Neural crest cell (in vitro differentiated cells): ENCODE measurements at regions not wholly inside any gene's neighbourhood (a gene's known extent, or its start where the extent isn't known, plus 50 kb on each side); places are given as distances from the start of the nearest gene placed in this dataset.
"Not testable (repeated sequence)": the region's sequence is repeated elsewhere in the genome, so short reads cannot be mapped to it uniquely, and the experiment has no call there.

ENCODE experiments used
- DNase-seq: peaks from one replicate; pipeline ENCODE4 v3.0.0; 2021; ENCODE audit warnings: low read depth, mixed read lengths, low spot score
- H3K27ac Mint-ChIP-seq: one replicate; pipeline ENCODE4 v1.8.0; 2021; ENCODE audit warnings: mild to moderate bottlenecking, mixed read lengths; ENCODE audit not compliant: unreplicated experiment
- H3K27me3 Mint-ChIP-seq: 2 replicates; pipeline ENCODE4 v1.8.0; 2021; ENCODE audit warnings: low read depth, mild to moderate bottlenecking, mixed read lengths
- H3K36me3 Mint-ChIP-seq: 2 replicates; pipeline ENCODE4 v1.8.0; 2021; ENCODE audit warnings: low read depth, mild to moderate bottlenecking, mixed read lengths
- H3K4me1 Mint-ChIP-seq: 2 replicates; pipeline ENCODE4 v1.8.0; 2021; ENCODE audit warnings: mixed read lengths
- H3K4me3 Mint-ChIP-seq: one replicate; pipeline ENCODE4 v1.8.0; 2021; ENCODE audit warnings: mild to moderate bottlenecking, mixed read lengths
- H3K9me3 Mint-ChIP-seq: 2 replicates; pipeline ENCODE4 v1.8.0; 2021; ENCODE audit warnings: mixed read lengths
- TF ChIP-seq, protein P1 (sequence below): fragments of 200-600 bp; sonication (generic); conservative IDR thresholded peaks from 2 replicates; pipeline ENCODE4 v1.5.0; 2021; ENCODE audit warnings: antibody characterized with exemption, mild to moderate bottlenecking

- no peaks in the 10 kb centered on the region for H3K4me1 Mint-ChIP-seq
Observed at GRCh38 chr9:85487872-85488271, 253.9 kb downstream of the AGTPBP1 start.

GRCh38 chr9:85484235-85484634 is 257.5 kb downstream of the AGTPBP1 start:
- no peaks in the 10 kb centered on the region for H3K9me3 Mint-ChIP-seq
- no peak overlapping the region for H3K27ac Mint-ChIP-seq
- no peaks in the 10 kb centered on the region for H3K36me3 Mint-ChIP-seq

More at GRCh38 chr9:85487872-85488271, 253.9 kb downstream of the AGTPBP1 start:
- no peaks in the 10 kb centered on the region for H3K27me3 Mint-ChIP-seq
- no peak overlapping the region for H3K4me3 Mint-ChIP-seq
- H3K27ac Mint-ChIP-seq = no peak overlapping the region
- H3K9me3 Mint-ChIP-seq = no peaks in the 10 kb centered on the region
- no peaks in the 10 kb centered on the region for H3K36me3 Mint-ChIP-seq
- DNase-seq = no peak
- TF ChIP-seq, protein P1, sequence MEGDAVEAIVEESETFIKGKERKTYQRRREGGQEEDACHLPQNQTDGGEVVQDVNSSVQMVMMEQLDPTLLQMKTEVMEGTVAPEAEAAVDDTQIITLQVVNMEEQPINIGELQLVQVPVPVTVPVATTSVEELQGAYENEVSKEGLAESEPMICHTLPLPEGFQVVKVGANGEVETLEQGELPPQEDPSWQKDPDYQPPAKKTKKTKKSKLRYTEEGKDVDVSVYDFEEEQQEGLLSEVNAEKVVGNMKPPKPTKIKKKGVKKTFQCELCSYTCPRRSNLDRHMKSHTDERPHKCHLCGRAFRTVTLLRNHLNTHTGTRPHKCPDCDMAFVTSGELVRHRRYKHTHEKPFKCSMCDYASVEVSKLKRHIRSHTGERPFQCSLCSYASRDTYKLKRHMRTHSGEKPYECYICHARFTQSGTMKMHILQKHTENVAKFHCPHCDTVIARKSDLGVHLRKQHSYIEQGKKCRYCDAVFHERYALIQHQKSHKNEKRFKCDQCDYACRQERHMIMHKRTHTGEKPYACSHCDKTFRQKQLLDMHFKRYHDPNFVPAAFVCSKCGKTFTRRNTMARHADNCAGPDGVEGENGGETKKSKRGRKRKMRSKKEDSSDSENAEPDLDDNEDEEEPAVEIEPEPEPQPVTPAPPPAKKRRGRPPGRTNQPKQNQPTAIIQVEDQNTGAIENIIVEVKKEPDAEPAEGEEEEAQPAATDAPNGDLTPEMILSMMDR = no peak

DNA sequence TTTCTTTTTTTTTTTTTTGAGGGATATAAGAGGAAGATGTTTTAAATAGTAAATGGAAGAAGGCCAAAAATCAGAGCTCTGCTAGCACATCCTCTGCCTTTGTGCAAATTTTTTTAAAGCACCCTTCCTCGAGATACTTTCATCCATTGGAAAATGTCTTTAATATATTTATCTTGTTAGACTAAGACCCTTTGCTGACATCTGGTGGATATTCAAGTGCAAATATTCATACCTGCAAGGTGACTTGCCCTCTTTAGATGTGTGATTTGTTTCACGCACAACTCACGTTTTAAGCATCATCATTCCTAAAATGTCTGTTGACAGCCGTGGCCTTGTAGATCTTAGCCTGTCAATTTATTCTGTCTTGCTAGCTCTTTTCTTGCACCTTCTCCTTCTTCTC is 258.5 kb downstream of the AGTPBP1 start:
- Mint-ChIP-seq H3K4me3 (no peak overlapping the region), H3K36me3 (no peaks in the 10 kb centered on the region), H3K4me1 (no peaks in the 10 kb centered on the region), H3K27ac (no peak overlapping the region), H3K9me3 (no peaks in the 10 kb centered on the region), H3K27me3 (peaks cover 10% of the 10 kb centered on the region)
- DNase-seq = no peak
- TF ChIP-seq, protein P1 = no peak

More at GRCh38 chr9:85484235-85484634, 257.5 kb downstream of the AGTPBP1 start:
- Mint-ChIP-seq H3K4me3 (no peak overlapping the region), H3K4me1 (no peaks in the 10 kb centered on the region), H3K27me3 (peaks cover 9% of the 10 kb centered on the region)
- DNase-seq = no peak
- TF ChIP-seq, protein P1 = no peak

- TF ChIP-seq, protein P1 = no peak
- Mint-ChIP-seq H3K36me3 (no peaks in the 10 kb centered on the region), H3K4me1 (no peaks in the 10 kb centered on the region), H3K27me3 (peaks cover 10% of the 10 kb centered on the region), H3K4me3 (no peak overlapping the region), H3K9me3 (peaks cover 3% of the 10 kb centered on the region), H3K27ac (peak overlapping the region; percentile 13)
- no peak for DNase-seq
Observed at GRCh38 chr9:85479305-85479704, 262.4 kb downstream of the AGTPBP1 start.

- Mint-ChIP-seq H3K4me1 (no peaks in the 10 kb centered on the region), H3K27me3 (peaks cover 10% of the 10 kb centered on the region), H3K9me3 (peaks cover 3% of the 10 kb centered on the region), H3K36me3 (no peaks in the 10 kb centered on the region), H3K4me3 (no peak overlapping the region), H3K27ac (no peak overlapping the region)
- DNase-seq = no peak
- TF ChIP-seq, protein P1 = no peak
Observed at GRCh38 chr9:85478847-85479246, 262.9 kb downstream of the AGTPBP1 start.

DNA sequence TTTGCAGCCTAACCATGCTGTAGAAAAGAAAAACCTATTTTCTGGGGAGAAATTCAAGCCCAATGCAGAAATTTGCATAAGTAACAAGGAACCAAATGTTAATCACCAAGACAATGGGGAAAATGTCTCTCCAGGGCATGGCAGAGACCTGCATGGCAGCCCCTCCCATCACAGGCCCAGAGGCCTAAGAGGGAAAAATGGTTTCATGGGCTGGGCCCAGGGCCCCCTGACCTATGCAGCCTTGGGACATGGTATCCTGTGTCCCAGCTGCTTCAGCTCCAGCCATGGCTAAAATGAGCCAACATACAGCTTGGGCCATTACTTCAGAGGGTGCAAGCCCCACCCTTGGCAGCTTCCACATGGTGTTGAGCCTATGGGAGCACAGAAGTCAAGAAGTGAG is 266.9 kb downstream of the AGTPBP1 start:
- H3K9me3 Mint-ChIP-seq, DNase-seq, H3K4me1 Mint-ChIP-seq, H3K4me3 Mint-ChIP-seq, H3K27ac Mint-ChIP-seq, H3K27me3 Mint-ChIP-seq, H3K36me3 Mint-ChIP-seq: not testable (repeated sequence)
